GDM1 (cell line): ENCODE measurements at regions not wholly inside any gene's neighbourhood (a gene's known extent, or its start where the extent isn't known, plus 50 kb on each side); places are given as distances from the start of the nearest gene placed in this dataset.

Experiments
- DNase-seq: peaks from one replicate; lab custom pipeline; 2025; lab: John Stamatoyannopoulos, UW

GRCh38 chr5:68534956-68535520 is 319.5 kb downstream of the PIK3R1 start:
- no peak for DNase-seq

DNA sequence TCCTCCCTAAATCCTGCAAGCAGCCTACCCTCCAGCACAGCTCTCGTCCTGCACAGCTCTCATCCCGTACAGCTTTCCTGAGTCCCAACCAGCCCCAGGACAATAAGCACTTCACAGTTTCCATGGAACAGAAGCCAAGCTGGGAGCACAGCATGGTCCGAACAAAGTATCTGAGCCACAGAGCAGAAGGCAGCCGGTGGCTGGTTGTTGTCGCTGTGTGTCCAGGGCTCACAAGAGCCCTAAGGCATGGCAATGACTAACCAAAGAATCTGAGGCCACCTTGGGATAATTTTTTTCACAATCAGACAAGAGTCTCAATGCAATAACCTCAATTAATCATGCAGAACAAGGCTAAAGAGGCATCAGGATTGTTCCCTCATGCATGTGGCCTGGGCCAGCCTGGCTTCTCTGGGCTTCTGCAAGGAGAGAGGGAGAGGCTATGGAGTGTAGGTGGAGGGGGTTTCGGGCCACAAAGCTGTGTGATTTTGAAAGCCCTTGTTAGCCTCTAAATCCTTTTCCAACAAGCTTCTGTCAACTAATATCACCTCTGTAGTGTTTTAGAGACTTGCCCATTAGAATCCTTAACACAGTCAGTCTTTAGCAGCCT is 323.4 kb downstream of the PIK3R1 start:
- no peak for DNase-seq

- DNase-seq, result no peak
Measured at GRCh38 chr5:68540798-68541590, 325.4 kb downstream of the PIK3R1 start.

- no peak for DNase-seq
Measured at GRCh38 chr5:68542207-68542606, 326.7 kb downstream of the PIK3R1 start.

GRCh38 chr5:68543212-68543611 is 327.7 kb downstream of the PIK3R1 start:
- DNase-seq, result no peak

- DNase-seq, result no peak
Measured at GRCh38 chr5:68544091-68544647, 328.6 kb downstream of the PIK3R1 start.

DNA sequence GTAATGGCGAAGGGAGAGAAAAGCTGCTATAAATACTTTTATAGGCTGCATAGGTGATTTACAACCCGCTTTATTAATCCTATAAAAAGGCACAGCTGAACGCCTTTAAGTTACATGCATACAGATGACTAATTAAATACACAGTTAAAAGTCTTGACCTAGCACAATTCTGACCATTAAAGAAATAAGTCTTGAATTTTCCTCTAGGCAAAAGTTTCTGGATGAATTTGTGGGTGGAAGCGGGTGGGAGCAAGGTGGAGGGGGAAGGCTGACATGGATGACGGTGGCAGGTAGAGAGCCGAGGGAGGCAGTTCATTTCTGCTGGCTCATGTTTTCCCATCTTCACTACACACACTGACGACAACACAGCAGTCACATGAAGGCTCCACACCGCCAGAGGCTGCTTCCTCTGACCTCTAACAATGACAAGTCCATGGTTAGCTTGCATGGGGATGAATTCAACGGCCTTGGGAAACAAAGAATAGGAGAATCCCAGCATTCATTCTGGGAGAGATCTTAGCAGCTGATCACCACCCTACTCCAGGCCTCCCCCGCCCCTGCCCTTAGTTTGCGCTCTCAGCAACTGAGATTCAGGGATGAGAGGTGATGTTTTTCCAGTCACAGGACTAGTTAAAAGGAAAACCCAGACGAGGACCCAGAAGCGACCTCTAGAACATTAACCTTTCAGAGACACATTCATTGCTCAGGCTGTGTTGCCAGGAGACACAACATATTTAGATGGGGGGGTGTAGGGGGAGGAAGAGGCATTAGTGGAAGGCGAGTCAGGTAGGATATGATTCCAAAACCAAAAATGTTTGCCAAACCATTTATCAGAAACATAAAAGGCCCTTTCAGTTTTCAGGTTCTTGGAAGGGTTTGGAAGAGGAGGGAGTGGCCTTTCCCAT is 329.3 kb downstream of the PIK3R1 start:
- no peak for DNase-seq

GRCh38 chr5:68545636-68546295 is 330.2 kb downstream of the PIK3R1 start:
- no peak for DNase-seq

DNA sequence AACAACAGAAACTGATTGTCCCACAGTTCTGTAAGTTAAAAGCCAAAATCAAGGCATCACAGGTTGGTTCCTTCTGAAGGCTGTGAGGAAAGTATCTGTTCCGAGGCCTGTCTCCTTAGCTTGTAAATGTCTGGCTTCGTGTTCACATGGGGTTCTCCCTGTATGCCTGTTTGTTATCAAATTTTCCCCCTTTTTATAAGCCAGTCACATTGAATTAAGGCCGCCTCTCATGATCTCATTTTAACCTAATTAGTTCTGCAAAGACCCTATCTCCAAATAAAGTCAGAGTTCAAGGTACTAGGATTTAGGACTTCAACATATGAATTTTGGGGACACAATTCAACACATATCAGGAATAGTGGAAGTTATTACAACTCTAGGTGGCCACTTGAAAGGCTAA is 331.5 kb downstream of the PIK3R1 start:
- DNase-seq, result no peak

- DNase-seq, result no peak
Measured at GRCh38 chr5:68547622-68548021, 332.1 kb downstream of the PIK3R1 start.

DNA sequence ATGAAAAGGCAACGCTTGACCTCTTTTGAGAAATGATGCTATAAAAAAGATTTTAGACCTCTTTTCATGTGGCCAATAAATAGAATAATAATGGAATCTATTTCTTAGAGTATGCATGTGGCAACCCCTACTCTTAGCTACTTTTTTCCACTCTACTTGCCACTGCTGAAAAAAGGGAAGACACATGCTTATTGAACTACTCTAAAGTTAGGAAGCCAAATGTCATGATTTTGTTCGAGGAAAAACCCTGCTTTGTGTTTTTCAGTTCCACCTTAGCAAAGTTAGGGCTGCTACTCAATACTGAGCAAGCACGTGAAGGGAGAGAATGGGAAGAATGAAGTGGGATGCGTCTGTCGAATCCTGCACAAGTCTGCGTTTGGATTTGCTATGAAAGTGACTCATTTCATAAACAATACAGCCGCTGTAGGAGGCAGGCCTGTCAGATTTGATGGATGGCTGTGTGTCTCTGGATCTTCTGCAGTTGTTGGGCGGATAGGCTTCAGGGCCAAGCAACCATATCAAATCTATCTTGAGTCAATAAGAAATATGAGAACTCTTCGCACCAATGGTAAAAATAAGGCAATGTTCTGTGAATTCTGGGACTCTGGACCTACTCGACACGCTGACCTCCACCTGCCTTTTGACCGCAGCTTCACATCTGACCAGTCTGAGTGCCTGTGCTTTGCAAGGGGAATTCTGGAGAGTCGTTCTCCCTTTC is 333.6 kb downstream of the PIK3R1 start:
- no peak for DNase-seq

- DNase-seq, result no peak
Measured at GRCh38 chr5:68550015-68550414, 334.5 kb downstream of the PIK3R1 start.

- no peak for DNase-seq
Measured at GRCh38 chr5:68551436-68551835, 335.9 kb downstream of the PIK3R1 start.

GRCh38 chr5:68554571-68555279 is 339.2 kb downstream of the PIK3R1 start:
- no peak for DNase-seq

DNA sequence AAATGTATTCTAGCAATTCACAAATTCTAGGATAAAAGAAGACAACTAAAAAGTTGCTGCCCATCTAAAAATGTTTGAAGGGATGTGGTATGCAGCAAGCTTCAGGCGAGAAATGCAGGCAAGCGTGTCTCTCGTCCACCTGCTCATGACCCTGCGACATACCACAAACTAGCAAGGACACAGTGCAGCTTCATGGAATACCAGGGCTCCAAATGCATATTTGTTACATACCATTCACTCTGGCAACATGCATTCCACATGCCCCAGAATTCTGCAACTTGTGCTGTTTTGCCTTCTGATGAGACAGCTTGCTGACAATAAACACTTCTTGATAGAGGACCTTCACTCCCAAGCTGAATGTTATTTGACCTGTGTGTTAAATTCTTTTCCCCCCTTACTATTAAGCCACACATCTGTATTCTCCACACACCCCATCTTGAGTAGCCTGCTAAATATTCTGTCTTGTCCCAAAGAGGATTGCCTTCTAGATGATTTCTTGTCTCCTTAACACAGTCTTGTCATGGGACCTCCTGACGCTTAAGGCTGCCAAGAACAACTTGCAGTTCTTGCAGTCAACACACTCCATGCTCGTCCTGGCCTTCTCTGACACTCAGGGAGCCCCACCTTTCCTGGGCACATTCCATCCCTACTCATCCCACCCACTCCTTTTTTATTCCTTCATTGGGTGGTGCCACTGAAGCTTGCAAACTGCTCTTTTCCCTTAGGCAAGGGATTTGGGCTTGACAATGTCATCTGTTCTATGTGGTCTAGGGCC is 340.5 kb downstream of the PIK3R1 start:
- DNase-seq, result no peak

DNA sequence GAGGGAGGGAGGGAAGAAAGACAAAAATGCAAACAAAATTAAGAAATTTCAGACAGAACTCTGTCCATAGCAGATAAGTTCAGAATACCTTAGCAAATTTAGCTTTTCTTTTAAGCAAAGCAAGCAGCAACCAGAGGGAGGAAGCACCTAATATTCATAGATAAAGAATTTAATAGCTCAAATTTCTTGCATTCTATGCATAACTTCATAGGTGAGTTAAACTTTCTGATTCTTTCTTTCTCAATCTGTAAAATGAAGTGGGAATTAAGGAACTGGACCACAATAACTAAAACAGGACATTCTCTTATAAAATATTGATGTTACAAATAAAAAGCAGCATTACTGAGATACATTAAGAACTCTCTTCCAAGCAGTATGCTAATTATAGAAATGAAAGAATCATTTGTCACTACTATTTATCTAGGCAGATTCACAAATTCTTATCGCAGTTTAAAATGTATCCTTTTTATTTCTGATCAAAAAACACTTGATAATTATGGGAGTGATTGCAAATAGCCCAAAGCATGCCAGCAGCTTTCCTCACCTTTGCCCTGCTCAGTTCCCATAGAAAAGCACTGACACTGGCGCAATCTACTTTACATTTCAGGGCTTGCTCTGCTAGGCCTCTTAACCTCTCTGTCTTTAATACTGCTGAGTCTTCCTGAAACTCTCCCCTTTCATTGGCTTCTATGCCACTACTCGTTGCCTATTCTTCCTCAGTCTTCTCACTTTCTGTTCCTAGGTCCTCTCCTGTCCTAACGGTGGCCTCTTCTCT is 341.8 kb downstream of the PIK3R1 start:
- DNase-seq, result no peak

- DNase-seq, result no peak
Measured at GRCh38 chr5:68562308-68562707, 346.8 kb downstream of the PIK3R1 start.

DNA sequence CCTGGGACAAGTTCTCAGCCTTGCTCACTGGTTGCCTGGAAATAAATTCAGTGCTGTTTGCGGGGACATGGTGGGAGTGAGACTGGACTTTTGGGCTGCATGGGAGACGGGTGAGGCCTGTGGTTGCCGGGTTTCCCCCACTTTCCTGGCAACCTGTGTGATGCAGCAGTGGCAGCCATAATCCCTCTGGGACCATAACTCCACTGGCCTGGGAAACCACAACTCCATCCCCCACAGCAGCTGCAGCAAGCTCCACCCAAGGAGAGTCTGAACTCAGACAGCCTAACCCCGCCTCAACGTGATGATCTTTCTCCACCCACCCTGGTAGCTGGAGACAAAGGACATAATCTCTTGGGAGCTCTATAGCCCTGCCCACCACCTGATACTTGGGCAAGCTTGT is 349.9 kb downstream of the PIK3R1 start:
- no peak for DNase-seq

DNA sequence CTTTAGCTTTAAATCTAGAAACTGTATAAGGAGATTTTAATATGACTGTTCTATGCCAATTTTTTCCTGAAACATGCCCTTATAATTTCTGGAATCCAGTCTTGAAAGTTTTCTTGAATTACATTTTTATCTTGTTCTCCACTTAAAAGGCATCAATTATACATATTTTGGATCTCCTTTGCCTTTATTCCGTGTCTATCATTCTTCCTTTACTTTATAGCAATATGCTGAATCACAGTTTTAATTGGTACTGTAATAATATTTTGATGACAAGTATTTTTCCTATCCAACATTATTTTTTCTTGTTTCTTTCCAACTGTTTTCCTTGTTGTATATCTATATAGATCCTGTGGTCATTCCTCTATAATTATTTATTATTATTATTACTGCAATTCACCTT is 361.2 kb downstream of the PIK3R1 start:
- no peak for DNase-seq
